Endothelial cell of umbilical vein (primary cell): ENCODE measurements at regions not wholly inside any gene's neighbourhood (a gene's known extent, or its start where the extent isn't known, plus 50 kb on each side); places are given as distances from the start of the nearest gene placed in this dataset.

Experiments used
- BruUV-seq: library from RNA; stranded (reverse); fragments of 400-500 nt; replicated peaks from 2 replicates; lab custom pipeline; 2021; lab: Mats Ljungman, UMichigan
- CTCF ChIA-PET: fragments of 300-600, 350-600 bp; sonication (Branson Sonifier 250); formaldehyde crosslinking; loops from one replicate; lab custom pipeline; 2021; ENCODE audit warnings: antibody characterized with exemption, inconsistent platforms; lab: Charles Lee
- POLR2A ChIA-PET: fragments of 300-600, 350-600 bp; sonication (Branson Sonifier 250); formaldehyde crosslinking; loops from one replicate; lab custom pipeline; 2021; ENCODE audit warnings: antibody characterized with exemption, inconsistent platforms; lab: Charles Lee
- DNase-seq: peaks from one replicate; pipeline ENCODE4 v3.0.0-alpha.2; 2011; ENCODE audit warnings: low read depth, low spot score
- FAIRE-seq: peaks from 2 replicates; lab custom pipeline; 2011; peaks lifted over from hg19 to GRCh38; lab: Jason Lieb, UNC
- H2AFZ ChIP-seq: 2 replicates; pipeline ENCODE4 v1.6.0; 2012; ENCODE audit warnings: low read depth, low read length, control low read depth, inconsistent platforms
- H3K27ac ChIP-seq: 2 replicates; pipeline ENCODE4 v1.5.1; 2011; ENCODE audit warnings: low read depth, mild to moderate bottlenecking, control low read depth, low read length, moderate library complexity; ENCODE audit not compliant: insufficient read depth
- H3K27me3 ChIP-seq, 2 experiments: 2 replicates each; pipeline versions ENCODE4 v1.6.0 to v1.6.1; 2011; ENCODE audit warnings: low read length in 2 of 2, mixed read lengths in 1 of 2; ENCODE audit not compliant: control insufficient read depth in 2 of 2, insufficient read depth in 2 of 2
- H3K36me3 ChIP-seq, 2 experiments: 2 replicates in 1 of 2; 3 replicates in 1 of 2; pipeline ENCODE4 v1.5.1; 2011; ENCODE audit warnings: low read length in 2 of 2, mild to moderate bottlenecking in 1 of 2, moderate library complexity in 1 of 2; ENCODE audit not compliant: control insufficient read depth in 2 of 2, insufficient read depth in 2 of 2; ENCODE audit errors: extremely low read depth in 1 of 2
- H3K4me1 ChIP-seq: 3 replicates; pipeline ENCODE4 v1.5.1; 2011; ENCODE audit warnings: mild to moderate bottlenecking, low read length; ENCODE audit not compliant: control insufficient read depth, insufficient read depth; ENCODE audit errors: extremely low read depth
- H3K4me2 ChIP-seq: 2 replicates; pipeline ENCODE4 v1.6.1; 2011; ENCODE audit warnings: low read length, control low read depth, mixed read lengths; ENCODE audit not compliant: insufficient read depth
- H3K4me3 ChIP-seq, 3 experiments: fragments of 200-600 bp in 1 of 3; sonication (generic), shearing (Covaris generic) in 1 of 3; replicated peaks in 1 of 3; 2 replicates each; pipeline ENCODE4 v1.5.1; 2011 to 2016; ENCODE audit warnings: control low read depth in 3 of 3, low read length in 3 of 3, mild to moderate bottlenecking in 2 of 3, inconsistent platforms in 1 of 3, low read depth in 1 of 3, moderate library complexity in 1 of 3; ENCODE audit not compliant: insufficient read depth in 1 of 3
- H3K79me2 ChIP-seq: 2 replicates; pipeline ENCODE4 v1.6.0; 2012; ENCODE audit warnings: low read length, inconsistent platforms; ENCODE audit not compliant: control insufficient read depth, insufficient read depth
- H3K9ac ChIP-seq: replicated peaks from 2 replicates; pipeline ENCODE3; 2011; ENCODE audit warnings: low read length, control low read depth; ENCODE audit not compliant: insufficient read depth; ENCODE audit errors: extremely low read depth
- H3K9me1 ChIP-seq: replicated peaks from 3 replicates; pipeline ENCODE4 v1.6.0; 2011; ENCODE audit warnings: mild to moderate bottlenecking, low read length; ENCODE audit not compliant: control insufficient read depth, insufficient read depth; ENCODE audit errors: extremely low read depth
- H3K9me3 ChIP-seq: replicated peaks from 2 replicates; pipeline ENCODE4 v1.5.1; 2012; ENCODE audit warnings: low read length, inconsistent platforms; ENCODE audit not compliant: control insufficient read depth, insufficient read depth
- H4K20me1 ChIP-seq: replicated peaks from 2 replicates; pipeline ENCODE3; 2011; ENCODE audit warnings: mild to moderate bottlenecking, low read length; ENCODE audit not compliant: control insufficient read depth, insufficient read depth; ENCODE audit errors: extremely low read depth
- CTCF ChIP-seq, 2 donors: IDR thresholded peaks; 1 replicate in 1 of 2; 2 replicates in 1 of 2; pipeline ENCODE4 v1.5.1; 2011; ENCODE audit warnings: low read length in 2 of 2, mild to moderate bottlenecking in 2 of 2, moderate library complexity in 2 of 2, control low read depth in 1 of 2, inconsistent platforms in 1 of 2, low read depth in 1 of 2; ENCODE audit not compliant: insufficient read depth in 1 of 2; ENCODE audit errors: extremely low read depth in 1 of 2
- EZH2 ChIP-seq: IDR thresholded peaks from 2 replicates; pipeline ENCODE4 v1.6.1; 2012; ENCODE audit warnings: borderline replicate concordance, low read depth, mild to moderate bottlenecking, moderate library complexity, low read length, inconsistent platforms; ENCODE audit not compliant: severe bottlenecking
- FOS ChIP-seq: IDR thresholded peaks from 2 replicates; pipeline ENCODE4 v1.6.1; 2011; ENCODE audit warnings: mild to moderate bottlenecking, low read length, moderate library complexity, borderline replicate concordance; ENCODE audit not compliant: insufficient read depth
- GATA2 ChIP-seq: IDR thresholded peaks from 2 replicates; pipeline ENCODE4 v1.7.0; 2011; ENCODE audit warnings: low read depth, mild to moderate bottlenecking, moderate library complexity, mixed read lengths, low read length; ENCODE audit not compliant: insufficient read length, insufficient read depth
- JUN ChIP-seq: IDR thresholded peaks from 2 replicates; pipeline ENCODE4 v1.6.1; 2011; ENCODE audit warnings: borderline replicate concordance, low read depth; ENCODE audit not compliant: insufficient read length, insufficient read depth
- MAX ChIP-seq: IDR thresholded peaks from 2 replicates; pipeline ENCODE4 v1.6.1; 2011; ENCODE audit not compliant: insufficient read depth, insufficient read length
- MYC ChIP-seq: IDR thresholded peaks from one replicate; pipeline ENCODE4 v1.6.1; 2011; ENCODE audit warnings: mild to moderate bottlenecking, low read depth, low read length
- POLR2A ChIP-seq: IDR thresholded peaks from 2 replicates; pipeline ENCODE4 v1.6.1; 2012; ENCODE audit warnings: low read depth, mild to moderate bottlenecking, control low read depth, low read length
- POLR2AphosphoS5 ChIP-seq: IDR thresholded peaks from 2 replicates; pipeline ENCODE4 v1.6.1; 2012; ENCODE audit warnings: low read depth, mild to moderate bottlenecking, control low read depth, low read length, moderate library complexity; ENCODE audit not compliant: insufficient read depth
- dilution Hi-C: fragments of 300-500 bp; cut with MboI; formaldehyde crosslinking; loops from one replicate; pipeline ENCODE4 v1.15.0; 2019; ENCODE audit warnings: low sequenced_read_pairs; ENCODE audit not compliant: extremely low pct_ligation_motif_present
- intact Hi-C: fragments of 100-400 bp; cut with micrococcal nuclease; formaldehyde crosslinking; loops from one replicate; pipeline ENCODE4 v1.10.0; 2022

- DNase-seq = no peak
- H3K79me2 ChIP-seq = no peaks in the 10 kb centered on the region
- BruUV-seq = no TSS peak
- dilution Hi-C loops = no loop called here
- POLR2A ChIA-PET = no interaction called here
- peaks cover 25% of the 10 kb centered on the region for H3K4me1 ChIP-seq
- intact Hi-C loops = no loop called here
- no peak for FAIRE-seq
- H3K36me3 ChIP-seq = no peaks in the 10 kb centered on the region
- H4K20me1 ChIP-seq = no peaks in the 10 kb centered on the region
- TF ChIP-seq MAX (no peak), POLR2A (no peak), FOS (no peak), EZH2 (no peak), CTCF (IDR thresholded peaks at IDR 0.05; ENCODE audit: extremely low read depth in 1 of 2, insufficient read depth in 1 of 2, low read depth in 1 of 2, low read length in 2 of 2) (no peak), JUN (no peak), GATA2 (no peak), POLR2AphosphoS5 (no peak), MYC (no peak)
- H2AFZ ChIP-seq = no peak overlapping the region
- CTCF ChIA-PET = no interaction called here
- H3K9me3 ChIP-seq = no peaks in the 10 kb centered on the region
- H3K4me3 ChIP-seq = no peak overlapping the region
- H3K27me3 ChIP-seq = no peaks in the 10 kb centered on the region
- H3K9ac ChIP-seq = no peak overlapping the region
- no peak overlapping the region for H3K27ac ChIP-seq
- H3K9me1 ChIP-seq = no peaks in the 10 kb centered on the region
- H3K4me2 ChIP-seq = no peak overlapping the region
Observed at GRCh38 chr1:8214501-8215173, 103.3 kb upstream of the SLC45A1 start.
